Activated CD4-positive, alpha-beta T cell treated with anti-CD3 and anti-CD28 coated beads for 48 hours (primary cell): ENCODE measurements at regions not wholly inside any gene's neighbourhood (a gene's known extent, or its start where the extent isn't known, plus 50 kb on each side); places are given as distances from the start of the nearest gene placed in this dataset.
"Not testable (repeated sequence)": the region's sequence is repeated elsewhere in the genome, so short reads cannot be mapped to it uniquely, and the experiment has no call there.

Experiments
- DNase-seq: peaks from one replicate; pipeline ENCODE4 v3.0.0-alpha.2; 2020

GRCh38 chr5:17896605-17897004 lies 262.3 kb downstream of the TAF11L14 start:
- DNase-seq: no peak

- no peak for DNase-seq
Observed at GRCh38 chr5:17897776-17898175, 263.5 kb downstream of the TAF11L14 start.

GRCh38 chr5:17898766-17899165 lies 264.5 kb downstream of the TAF11L14 start:
- DNase-seq: no peak

GRCh38 chr5:17907094-17907493 lies 272.8 kb downstream of the TAF11L14 start:
- DNase-seq: no peak

- no peak for DNase-seq
Observed at GRCh38 chr5:17910318-17910717, 276.1 kb downstream of the TAF11L14 start.

- no peak for DNase-seq
Observed at GRCh38 chr5:17912794-17913193, 278.5 kb downstream of the TAF11L14 start.

- no peak for DNase-seq
Observed at GRCh38 chr5:17916446-17916845, 282.2 kb downstream of the TAF11L14 start.

- no peak for DNase-seq
Observed at GRCh38 chr5:17917465-17917864, 283.2 kb downstream of the TAF11L14 start.

GRCh38 chr5:17918373-17919104 lies 284.3 kb downstream of the TAF11L14 start:
- no peak for DNase-seq

GRCh38 chr5:17925276-17925675 lies 291.0 kb downstream of the TAF11L14 start:
- DNase-seq: no peak

GRCh38 chr5:17928581-17928981 lies 294.3 kb downstream of the TAF11L14 start:
- DNase-seq: no peak

GRCh38 chr5:17929171-17929570 lies 294.9 kb downstream of the TAF11L14 start:
- no peak for DNase-seq

GRCh38 chr5:17930346-17930745 lies 296.1 kb downstream of the TAF11L14 start:
- DNase-seq: no peak

GRCh38 chr5:17944046-17944445 lies 309.8 kb downstream of the TAF11L14 start:
- no peak for DNase-seq

- no peak for DNase-seq
Observed at GRCh38 chr5:17947029-17947428, 312.8 kb downstream of the TAF11L14 start.

- no peak for DNase-seq
Observed at GRCh38 chr5:17951392-17952169, 317.3 kb downstream of the TAF11L14 start.

GRCh38 chr5:17952231-17952630 lies 318.0 kb downstream of the TAF11L14 start:
- DNase-seq: no peak

- DNase-seq: no peak
Observed at GRCh38 chr5:17964067-17964466, 329.8 kb downstream of the TAF11L14 start.

GRCh38 chr5:17966640-17967402 lies 332.6 kb downstream of the TAF11L14 start:
- no peak for DNase-seq

- DNase-seq: no peak
Observed at GRCh38 chr5:17976404-17976803, 342.1 kb downstream of the TAF11L14 start.

- no peak for DNase-seq
Observed at GRCh38 chr5:17978954-17979353, 344.7 kb downstream of the TAF11L14 start.

- DNase-seq: not testable (repeated sequence)
Observed at GRCh38 chr5:17982626-17983025, 348.4 kb downstream of the TAF11L14 start.

- no peak for DNase-seq
Observed at GRCh38 chr5:17989036-17989435, 354.8 kb downstream of the TAF11L14 start.
